Right lung (tissue), 2 donors: ENCODE measurements at regions not wholly inside any gene's neighbourhood (a gene's known extent, or its start where the extent isn't known, plus 50 kb on each side); places are given as distances from the start of the nearest gene placed in this dataset.
"Not testable (repeated sequence)": the region's sequence is repeated elsewhere in the genome, so short reads cannot be mapped to it uniquely, and the experiment has no call there.

Source experiments
- DNase-seq, 2 donors: peaks; one replicate each; pipeline ENCODE4 v3.0.0-alpha.2; 2013

GRCh38 chr2:132272713-132273112 is 111.0 kb upstream of the ANKRD30BL start:
- no peak for DNase-seq

DNA sequence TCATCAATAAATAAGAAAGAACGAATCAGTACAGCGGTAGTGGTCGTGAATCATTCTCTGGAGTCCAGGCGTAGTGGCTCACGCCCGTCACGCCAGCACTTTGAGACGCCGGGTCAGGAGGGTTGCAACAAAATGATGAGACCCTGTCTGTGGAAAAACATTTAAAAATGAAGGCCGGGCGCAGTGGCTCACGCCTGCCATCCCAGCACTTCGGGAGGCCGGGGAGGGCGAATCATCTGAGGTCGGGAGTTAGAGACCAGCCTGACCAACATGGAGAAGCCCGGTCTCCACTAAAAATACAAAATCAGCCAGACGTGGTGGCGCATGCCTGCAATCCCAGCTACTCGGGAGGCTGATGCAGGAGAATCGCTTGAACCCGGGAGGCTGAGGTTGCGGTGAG is 111.8 kb upstream of the ANKRD30BL start:
- DNase-seq, result not testable (repeated sequence)

DNA sequence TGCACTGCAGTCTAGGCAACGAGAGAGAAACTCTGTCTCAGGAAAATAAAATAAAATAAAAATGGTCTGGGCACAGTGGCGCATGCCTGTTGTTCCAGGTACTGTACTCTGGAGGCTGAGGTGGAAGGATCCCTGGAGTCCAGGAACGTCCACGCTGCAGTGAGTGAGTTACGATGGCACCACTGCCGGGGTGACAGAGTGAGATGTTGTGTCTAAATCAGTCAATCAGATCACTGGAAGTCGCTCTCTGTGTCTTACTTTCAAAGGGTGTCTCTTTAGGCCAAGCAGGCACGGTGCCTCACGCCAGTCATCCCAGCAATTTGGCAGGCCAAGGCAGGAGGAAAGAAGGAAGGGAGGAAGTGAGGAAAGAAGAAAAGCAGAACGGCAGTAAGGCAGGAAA is 112.2 kb upstream of the ANKRD30BL start:
- DNase-seq, result no peak

DNA sequence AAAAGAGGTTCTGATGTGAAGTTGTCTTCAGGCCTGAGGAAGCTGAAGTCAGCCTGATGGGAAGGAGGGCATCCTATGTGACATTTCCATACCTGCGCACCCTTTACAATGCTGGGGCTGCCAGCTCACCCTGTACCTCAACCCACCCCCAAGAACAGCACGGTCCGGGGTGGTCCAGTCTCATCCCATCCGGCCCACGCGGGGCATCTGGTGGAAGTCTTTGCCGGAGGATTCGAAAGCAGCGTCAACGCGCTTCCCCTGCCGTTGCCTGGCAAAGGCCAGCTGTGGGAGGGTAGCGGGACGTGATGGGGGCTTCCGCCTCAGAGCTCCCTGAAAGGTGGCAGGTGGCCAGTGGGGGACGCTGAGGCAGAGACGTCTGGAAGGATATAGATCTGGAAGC is 113.6 kb upstream of the ANKRD30BL start:
- DNase-seq, result no peak

DNA sequence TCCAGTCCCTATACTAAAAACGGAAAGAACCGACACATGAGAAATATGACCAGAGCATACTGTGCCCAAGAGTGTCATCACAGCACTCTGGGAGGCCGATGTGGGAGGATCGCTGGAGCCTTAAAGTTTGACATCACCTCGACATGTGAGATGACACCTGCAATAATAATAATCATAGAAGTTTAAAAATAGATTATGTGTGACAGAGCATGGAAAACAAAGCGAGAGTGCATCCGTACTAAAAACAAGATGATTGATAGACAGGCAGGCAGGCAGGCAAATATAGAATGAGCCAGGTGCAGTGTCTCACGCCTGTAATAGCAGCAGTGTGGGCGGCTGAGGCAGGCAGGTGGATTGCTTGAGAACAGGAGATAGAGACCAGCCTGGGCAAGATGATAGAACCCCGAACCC is 114.8 kb upstream of the ANKRD30BL start:
- no peak for DNase-seq

- no peak for DNase-seq
These were observed 116.5 kb upstream of the ANKRD30BL start for GRCh38 chr2:132278267-132278666.

GRCh38 chr2:132279344-132279743 is 117.6 kb upstream of the ANKRD30BL start:
- DNase-seq, result no peak

DNA sequence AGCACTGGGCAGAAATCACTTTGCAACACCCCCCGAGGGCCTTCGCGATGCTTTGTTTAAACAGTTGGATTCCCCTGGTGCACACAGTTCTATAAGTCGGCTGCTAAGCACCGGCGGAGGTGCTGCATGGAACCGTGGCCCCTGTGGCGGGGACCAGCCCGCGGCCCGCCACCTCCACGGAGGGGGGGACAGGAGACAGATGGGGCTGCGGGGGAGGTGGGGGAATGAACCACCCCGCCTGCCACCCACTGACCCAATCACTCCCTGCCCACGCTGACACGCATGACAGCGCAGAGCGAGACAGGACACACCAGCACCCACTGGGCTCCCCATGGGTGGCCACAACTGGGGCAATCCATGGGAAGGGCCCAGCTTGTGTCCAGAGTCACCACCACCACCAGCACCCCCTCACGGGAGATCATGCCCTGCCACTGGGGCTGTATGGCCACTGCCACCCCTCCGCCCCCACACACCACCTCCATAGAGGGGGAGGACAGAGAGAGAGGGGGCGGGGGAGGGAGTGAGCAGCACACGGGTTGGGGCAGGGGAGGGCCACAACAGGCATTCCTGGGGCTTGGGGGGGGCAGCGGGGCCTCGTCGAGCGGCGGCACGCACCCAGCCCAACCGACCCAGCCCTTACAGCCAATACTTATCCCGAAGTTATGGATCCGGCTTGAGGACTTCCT is 118.3 kb upstream of the ANKRD30BL start:
- no peak for DNase-seq

GRCh38 chr2:132280912-132281311 is 119.2 kb upstream of the ANKRD30BL start:
- no peak for DNase-seq

DNA sequence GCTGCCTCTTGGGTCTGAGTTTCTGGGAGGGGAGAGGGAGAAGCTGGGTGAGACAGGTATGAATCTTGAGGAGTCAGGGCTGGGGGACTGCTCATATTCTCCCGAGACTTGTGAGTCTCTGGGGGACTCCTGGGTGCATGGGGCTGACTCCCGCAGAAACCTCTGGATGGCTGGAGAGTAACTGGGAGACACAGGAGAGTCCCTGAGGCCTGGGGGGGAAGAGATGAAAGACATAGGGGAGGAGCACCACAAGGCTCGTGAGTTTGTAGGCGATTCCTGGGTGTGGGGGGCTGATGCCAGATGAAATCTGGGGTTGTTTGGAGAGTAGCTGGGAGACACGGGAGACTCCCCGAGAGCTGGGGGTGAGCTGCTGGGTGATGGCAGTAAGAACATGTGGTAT is 120.4 kb upstream of the ANKRD30BL start:
- not testable (repeated sequence) for DNase-seq

DNA sequence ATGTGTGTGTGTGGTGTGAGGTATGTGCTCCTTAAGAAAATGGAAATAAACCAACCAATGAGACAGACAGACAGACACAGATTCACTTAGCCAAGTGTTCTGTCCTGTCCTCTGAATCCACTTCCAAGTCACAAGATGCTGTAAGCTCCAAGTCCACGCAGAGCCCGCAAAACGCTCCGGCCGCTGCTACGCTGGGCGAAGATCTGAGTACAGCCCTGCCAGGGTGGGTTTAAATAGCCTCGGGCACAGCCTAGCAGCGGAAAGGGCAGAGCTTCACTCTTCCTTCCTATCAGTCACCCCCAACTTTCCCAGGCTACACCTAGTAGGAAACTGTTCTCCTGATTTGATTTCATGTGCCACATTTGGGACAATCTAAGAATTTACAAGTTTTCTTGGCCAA is 121.2 kb upstream of the ANKRD30BL start:
- no peak for DNase-seq

DNA sequence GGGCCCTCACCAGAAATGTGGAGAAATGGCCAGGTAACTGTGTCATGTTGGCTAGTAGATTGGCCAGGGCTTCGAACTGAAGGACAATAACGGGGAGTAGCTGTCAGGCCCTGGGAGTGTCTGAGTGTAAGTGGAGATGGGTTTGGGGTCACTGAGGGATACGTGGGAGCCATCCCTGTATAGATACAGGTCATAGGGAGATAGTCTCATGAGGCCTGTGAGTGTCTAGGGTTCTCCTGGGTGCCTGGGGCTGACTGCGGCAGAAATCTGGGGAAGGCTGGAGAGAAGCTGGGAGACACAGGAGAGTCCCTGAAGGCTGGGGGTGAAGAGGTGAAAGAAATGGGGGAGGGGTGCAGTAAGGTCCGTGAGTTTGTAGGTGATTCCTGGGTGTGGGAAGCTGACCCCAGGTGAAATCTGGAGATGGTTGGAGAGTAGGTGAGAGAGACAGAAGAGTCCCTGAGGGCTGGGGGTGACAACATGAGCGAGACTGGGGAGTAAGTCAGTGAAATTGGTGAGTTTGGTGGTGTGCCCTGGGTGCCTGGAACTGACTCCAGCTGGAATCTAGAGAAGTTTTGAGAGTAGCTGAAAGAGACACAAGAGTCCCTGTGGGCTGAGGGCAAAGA is 124.6 kb upstream of the ANKRD30BL start:
- not testable (repeated sequence) for DNase-seq

- DNase-seq, result not testable (repeated sequence)
These were observed 126.2 kb upstream of the ANKRD30BL start for GRCh38 chr2:132287910-132288309.

- not testable (repeated sequence) for DNase-seq
These were observed 127.4 kb upstream of the ANKRD30BL start for GRCh38 chr2:132289138-132289537.

DNA sequence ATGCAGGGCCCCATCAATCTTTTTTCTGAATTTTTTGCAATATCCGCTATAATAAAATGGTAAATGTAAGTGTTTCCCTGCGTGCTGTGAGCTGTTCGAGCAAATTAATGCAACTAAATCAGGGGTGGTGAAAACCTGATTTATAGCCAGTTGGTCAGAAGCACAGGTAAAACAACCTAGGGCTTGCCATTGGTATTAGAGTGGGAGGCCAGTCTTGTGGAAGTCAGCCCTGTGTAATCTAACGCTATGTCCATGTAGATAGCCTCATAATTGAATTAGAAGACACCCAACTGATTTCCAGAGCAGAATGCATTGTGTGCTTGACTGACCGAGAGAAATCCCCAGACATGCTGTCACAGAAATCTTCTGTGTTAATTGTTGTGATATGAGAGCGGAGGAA is 126.8 kb upstream of the GPR39 start:
- DNase-seq, result not testable (repeated sequence)

GRCh38 chr2:132300592-132301378 is 115.8 kb upstream of the GPR39 start:
- DNase-seq, result not testable (repeated sequence)

GRCh38 chr2:132304661-132305380 is 111.8 kb upstream of the GPR39 start:
- DNase-seq, result peak; percentile 63 to 68

GRCh38 chr2:132307613-132308198 is 108.9 kb upstream of the GPR39 start:
- DNase-seq, result not testable (repeated sequence)

DNA sequence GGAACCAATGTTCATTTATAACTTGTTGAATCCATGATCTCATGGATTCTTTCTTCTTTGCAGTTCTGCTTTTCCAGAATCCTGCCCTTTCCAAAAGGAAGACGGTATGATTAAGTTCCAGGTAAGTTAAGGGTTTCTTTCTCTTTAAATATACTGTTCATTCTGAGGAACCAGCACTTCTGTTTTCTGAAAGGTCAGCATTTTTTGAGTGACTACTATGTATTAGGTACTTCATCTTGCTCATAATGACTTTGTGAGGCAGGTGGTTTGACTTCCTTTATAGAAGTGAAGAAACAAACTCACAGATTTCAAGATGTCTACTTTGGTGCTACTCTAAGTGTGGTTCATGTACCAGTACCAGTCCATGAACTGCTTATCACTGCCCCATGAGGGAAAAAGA is 107.4 kb upstream of the GPR39 start:
- not testable (repeated sequence) for DNase-seq

DNA sequence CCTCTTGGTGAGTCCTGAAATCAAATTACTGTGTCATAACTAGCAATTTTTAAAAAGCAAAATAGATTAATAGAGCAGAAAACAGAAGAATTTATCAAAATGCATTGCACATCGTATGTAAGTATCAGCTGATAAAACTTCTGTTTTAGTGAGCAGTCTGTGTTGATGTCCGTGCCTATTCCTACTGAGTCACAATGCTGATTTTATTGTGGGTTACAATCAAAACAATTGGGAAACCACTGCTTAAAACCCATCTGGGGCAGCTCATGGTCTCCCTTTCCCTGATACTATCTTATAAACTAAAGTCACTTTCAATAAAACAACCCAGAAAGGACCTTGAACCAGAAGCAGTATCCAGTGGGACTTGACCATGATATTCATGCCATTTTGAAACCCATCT is 101.1 kb upstream of the GPR39 start:
- not testable (repeated sequence) for DNase-seq

- DNase-seq, result not testable (repeated sequence)
These were observed 99.5 kb upstream of the GPR39 start for GRCh38 chr2:132317026-132317680.
